Mammary epithelial cell (primary cell): ENCODE measurements at regions not wholly inside any gene's neighbourhood (a gene's known extent, or its start where the extent isn't known, plus 50 kb on each side); places are given as distances from the start of the nearest gene placed in this dataset.

Experiments
- EZH2 ChIP-seq: IDR thresholded peaks from 2 replicates; pipeline ENCODE4 v1.6.1; 2012; ENCODE audit warnings: low read length, inconsistent platforms, borderline replicate concordance
- TF ChIP-seq, protein P1 (sequence below), 2 donors: IDR thresholded peaks in 1 of 2; conservative IDR thresholded peaks in 1 of 2; 2 replicates each; pipeline ENCODE4 v1.5.1; 2011 to 2012; ENCODE audit warnings: inconsistent platforms in 2 of 2, low read length in 2 of 2, mild to moderate bottlenecking in 2 of 2, control low read depth in 1 of 2, low read depth in 1 of 2; ENCODE audit not compliant: insufficient read depth in 1 of 2; ENCODE audit errors: extremely low read depth in 1 of 2

GRCh38 chr7:55280031-55280454 is 85.1 kb upstream of the LANCL2 start:
- TF ChIP-seq, protein P1, sequence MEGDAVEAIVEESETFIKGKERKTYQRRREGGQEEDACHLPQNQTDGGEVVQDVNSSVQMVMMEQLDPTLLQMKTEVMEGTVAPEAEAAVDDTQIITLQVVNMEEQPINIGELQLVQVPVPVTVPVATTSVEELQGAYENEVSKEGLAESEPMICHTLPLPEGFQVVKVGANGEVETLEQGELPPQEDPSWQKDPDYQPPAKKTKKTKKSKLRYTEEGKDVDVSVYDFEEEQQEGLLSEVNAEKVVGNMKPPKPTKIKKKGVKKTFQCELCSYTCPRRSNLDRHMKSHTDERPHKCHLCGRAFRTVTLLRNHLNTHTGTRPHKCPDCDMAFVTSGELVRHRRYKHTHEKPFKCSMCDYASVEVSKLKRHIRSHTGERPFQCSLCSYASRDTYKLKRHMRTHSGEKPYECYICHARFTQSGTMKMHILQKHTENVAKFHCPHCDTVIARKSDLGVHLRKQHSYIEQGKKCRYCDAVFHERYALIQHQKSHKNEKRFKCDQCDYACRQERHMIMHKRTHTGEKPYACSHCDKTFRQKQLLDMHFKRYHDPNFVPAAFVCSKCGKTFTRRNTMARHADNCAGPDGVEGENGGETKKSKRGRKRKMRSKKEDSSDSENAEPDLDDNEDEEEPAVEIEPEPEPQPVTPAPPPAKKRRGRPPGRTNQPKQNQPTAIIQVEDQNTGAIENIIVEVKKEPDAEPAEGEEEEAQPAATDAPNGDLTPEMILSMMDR (conservative IDR thresholded peaks at IDR 0.05 in 1 of 2, IDR thresholded peaks at IDR 0.05 in 1 of 2; ENCODE audit: extremely low read depth in 1 of 2, insufficient read depth in 1 of 2, low read depth in 1 of 2, low read length in 2 of 2): peak; percentile 56 to 70
- no peak for TF ChIP-seq EZH2
